ENCODE measurements at regions not wholly inside any gene's neighbourhood (a gene's known extent, or its start where the extent isn't known, plus 50 kb on each side); places are given as distances from the start of the nearest gene placed in this dataset.

DNA sequence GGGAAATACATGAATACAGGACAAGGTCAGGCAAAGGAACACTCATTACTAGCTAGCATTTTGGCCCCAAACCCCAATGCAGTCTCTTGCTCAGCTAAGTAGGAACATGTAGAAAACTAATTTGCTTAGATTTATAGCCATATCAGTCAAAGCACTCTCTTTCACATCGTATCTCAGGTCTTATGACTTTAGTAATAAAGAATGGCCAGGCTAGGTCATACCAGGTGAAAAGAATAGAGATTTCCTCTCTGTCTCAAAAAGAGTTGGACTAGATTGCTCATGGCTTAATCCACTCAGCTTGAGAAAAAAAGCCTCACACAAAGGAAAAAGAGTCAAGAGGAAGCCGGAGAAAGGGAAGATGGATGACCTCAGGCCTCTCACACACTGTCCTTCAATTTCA lies 772.7 kb upstream of the SEMA6A start:
- TF ChIP-seq CTCF (IDR thresholded peaks at IDR 0.05; ENCODE audit: extremely low read depth in 1 of 2, insufficient read depth in 1 of 2, low read depth in 1 of 2, low read length in 2 of 2) (no peak), POLR2AphosphoS5 (IDR thresholded peaks at IDR 0.05; ENCODE audit: insufficient read depth, low read depth, low read length) (no peak), EZH2 (IDR thresholded peaks at IDR 0.05; ENCODE audit: borderline replicate concordance, low read depth, low read length, severe bottlenecking) (no peak), MYC (IDR thresholded peaks at IDR 0.05; ENCODE audit: low read depth, low read length) (no peak), FOS (IDR thresholded peaks at IDR 0.05; ENCODE audit: borderline replicate concordance, insufficient read depth, low read length) (no peak), MAX (IDR thresholded peaks at IDR 0.05; ENCODE audit: insufficient read depth, insufficient read length) (no peak), GATA2 (IDR thresholded peaks at IDR 0.05; ENCODE audit: insufficient read depth, insufficient read length, low read depth, low read length) (no peak), JUN (IDR thresholded peaks at IDR 0.05; ENCODE audit: borderline replicate concordance, insufficient read depth, insufficient read length, low read depth) (no peak), POLR2A (IDR thresholded peaks at IDR 0.05; ENCODE audit: low read depth, low read length) (no peak)
